Stromal cell of bone marrow (primary cell): ENCODE measurements at regions not wholly inside any gene's neighbourhood (a gene's known extent, or its start where the extent isn't known, plus 50 kb on each side); places are given as distances from the start of the nearest gene placed in this dataset.

ENCODE experiments used
- DNase-seq: peaks from one replicate; pipeline ENCODE4 v3.0.0-alpha.2; 2012; ENCODE audit warnings: low read depth

GRCh38 chr18:6650747-6651146 lies 78.8 kb upstream of the ARHGAP28 start:
- no peak for DNase-seq

- DNase-seq: no peak
Measured at GRCh38 chr18:6652098-6652497, 77.4 kb upstream of the ARHGAP28 start.

DNA sequence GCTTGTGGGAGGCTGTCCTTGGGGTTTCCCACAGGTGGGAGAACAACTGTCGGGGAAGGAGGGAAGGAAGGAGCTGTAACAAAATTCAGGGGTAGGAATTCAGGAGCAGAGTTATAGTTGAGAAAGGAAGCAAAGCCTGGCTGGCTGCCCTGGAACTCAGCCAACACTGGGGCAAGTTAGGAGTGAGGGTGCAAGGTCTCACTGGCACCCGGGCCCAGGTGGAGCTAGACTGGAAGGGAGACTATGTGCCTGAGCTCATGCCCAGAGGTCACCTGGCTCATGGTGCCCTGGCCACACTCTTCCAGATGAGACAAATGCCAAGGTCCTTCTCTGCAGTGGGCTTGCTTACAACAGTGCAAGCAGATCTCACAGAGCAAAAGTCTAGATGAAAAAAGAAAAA lies 75.6 kb upstream of the ARHGAP28 start:
- DNase-seq: no peak

- no peak for DNase-seq
Measured at GRCh38 chr18:6659963-6660725, 69.4 kb upstream of the ARHGAP28 start.

GRCh38 chr18:6661692-6662415 lies 67.7 kb upstream of the ARHGAP28 start:
- no peak for DNase-seq

GRCh38 chr18:6666012-6666685 lies 63.4 kb upstream of the ARHGAP28 start:
- no peak for DNase-seq

- no peak for DNase-seq
Measured at GRCh38 chr18:6668836-6669235, 60.7 kb upstream of the ARHGAP28 start.

- DNase-seq: no peak
Measured at GRCh38 chr18:6672821-6673308, 56.7 kb upstream of the ARHGAP28 start.

- DNase-seq: no peak
Measured at GRCh38 chr18:6677086-6677485, 52.4 kb upstream of the ARHGAP28 start.

- DNase-seq: no peak
Measured at GRCh38 chr18:6679201-6679600, 50.3 kb upstream of the ARHGAP28 start.
